Stimulated activated CD4-positive, alpha-beta T cell treated with anti-CD3 and anti-CD28 coated beads, Interleukin-1b, Interleukin-23, amount 100 ng/mL, for 48 hours (primary cell): ENCODE measurements at regions not wholly inside any gene's neighbourhood (a gene's known extent, or its start where the extent isn't known, plus 50 kb on each side); places are given as distances from the start of the nearest gene placed in this dataset.

ENCODE experiments used
- DNase-seq: peaks from one replicate; pipeline ENCODE4 v3.0.0-alpha.2; 2020

GRCh38 chr2:21544392-21544791 lies 420.6 kb downstream of the TDRD15 start:
- DNase-seq: no peak

DNA sequence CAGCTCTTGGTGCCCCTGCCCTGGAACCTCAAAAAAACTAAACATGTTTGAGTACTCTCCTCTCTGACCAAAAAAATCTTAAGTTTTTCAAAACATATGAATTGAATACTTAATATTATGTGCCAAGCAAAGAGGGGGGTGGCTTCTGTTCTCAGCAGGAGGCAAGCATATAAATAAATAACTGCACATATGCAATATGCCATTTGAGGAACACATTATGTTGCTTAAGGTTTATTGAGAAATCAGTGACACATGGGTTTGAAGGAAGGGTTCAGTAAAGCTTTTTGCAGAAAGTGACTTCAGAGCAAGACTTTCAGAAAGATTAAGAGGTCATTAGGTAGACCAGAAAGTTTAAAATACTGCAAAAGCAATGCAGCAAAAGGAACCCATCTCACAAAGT lies 429.2 kb downstream of the TDRD15 start:
- DNase-seq: no peak

DNA sequence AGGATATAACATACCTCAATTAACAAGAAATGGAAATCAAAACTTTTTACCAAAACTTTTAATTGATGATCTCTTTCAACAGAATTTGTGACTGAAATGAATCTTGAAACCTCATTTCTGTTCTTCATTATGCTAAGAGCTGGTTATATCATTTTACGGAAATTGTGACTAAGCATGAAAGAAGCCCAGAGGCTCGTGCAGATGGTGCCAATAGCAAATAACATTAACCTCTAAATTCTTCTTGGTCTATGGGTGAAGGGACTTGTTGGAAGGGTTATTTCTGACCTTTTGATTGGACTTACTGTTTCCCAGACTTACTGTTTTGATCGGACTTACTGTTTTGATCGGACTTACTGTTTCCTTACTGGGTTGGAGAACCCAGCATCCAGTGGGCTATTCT lies 435.6 kb downstream of the TDRD15 start:
- no peak for DNase-seq

- DNase-seq: no peak
These were observed 438.2 kb downstream of the TDRD15 start for GRCh38 chr2:21561965-21562364.

DNA sequence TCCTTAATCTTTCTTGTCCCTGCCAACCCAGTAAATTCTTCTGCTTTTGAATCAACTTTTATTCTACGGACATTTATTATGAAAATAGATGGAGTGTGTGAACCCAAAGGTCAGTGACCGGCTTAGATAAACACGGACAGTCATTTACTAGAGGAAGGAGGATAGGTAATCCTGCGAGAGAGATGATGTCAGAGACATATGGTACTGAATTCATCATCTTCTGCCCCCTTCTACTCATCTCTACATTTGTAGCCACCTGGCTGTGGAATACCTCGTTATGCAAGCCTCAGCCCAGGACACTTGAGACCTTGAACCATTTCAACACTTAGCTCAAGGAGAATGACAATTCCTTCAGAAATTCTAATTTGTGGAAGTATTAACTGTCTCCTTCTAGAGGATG lies 443.6 kb downstream of the TDRD15 start:
- no peak for DNase-seq

DNA sequence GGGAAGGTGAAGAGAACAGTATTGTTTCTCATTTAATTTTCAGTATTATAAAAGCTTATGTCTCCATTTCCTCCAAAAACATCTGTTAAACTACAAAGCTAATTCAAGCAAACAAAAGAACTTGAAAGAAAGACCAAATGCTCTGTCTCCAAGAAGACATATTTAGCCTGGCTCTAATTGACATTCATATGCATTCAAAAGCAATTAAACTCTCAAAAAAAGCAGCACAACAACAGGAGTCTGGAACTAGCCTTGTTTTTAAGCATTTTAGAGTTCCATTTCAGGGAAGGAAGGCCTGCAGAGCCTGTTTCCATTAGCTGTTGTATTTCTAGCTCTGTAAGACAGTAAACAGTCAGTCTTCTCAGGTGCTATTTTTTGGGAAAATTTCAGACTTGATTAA lies 447.9 kb downstream of the TDRD15 start:
- no peak for DNase-seq

- DNase-seq: no peak
These were observed 456.6 kb downstream of the TDRD15 start for GRCh38 chr2:21580391-21580790.

- DNase-seq: no peak
These were observed 462.1 kb downstream of the TDRD15 start for GRCh38 chr2:21585881-21586280.

DNA sequence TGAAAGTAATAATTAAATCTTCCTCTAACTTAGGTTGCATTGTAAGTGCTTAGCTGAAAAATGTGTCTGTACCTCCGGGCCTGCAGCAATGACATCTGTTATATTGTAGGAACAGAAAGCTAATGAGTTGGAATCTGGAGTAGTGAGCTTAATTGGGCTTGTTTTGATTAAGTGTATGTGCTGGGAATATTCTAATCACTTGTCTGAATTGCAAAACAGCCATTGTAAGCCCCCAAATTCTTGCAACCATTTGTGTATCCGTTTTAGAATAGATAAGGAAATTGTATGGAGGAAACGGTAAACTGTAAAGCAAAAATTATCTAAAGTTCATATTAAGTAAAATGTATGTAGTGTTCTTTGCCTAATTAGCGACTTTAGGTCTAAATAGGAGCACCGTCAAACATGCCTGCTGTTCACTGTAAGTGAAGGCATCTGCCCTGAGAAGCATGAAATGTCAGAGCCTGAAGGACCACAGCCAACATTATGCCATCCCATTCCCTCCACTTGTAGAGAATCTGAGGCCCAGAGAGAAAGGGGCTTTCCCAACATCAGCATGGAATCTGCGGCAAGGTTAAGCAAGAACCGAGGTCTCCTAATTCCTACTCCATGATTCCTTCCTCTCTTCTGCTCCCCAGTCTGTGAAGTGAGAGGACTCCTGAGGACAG lies 466.4 kb downstream of the TDRD15 start:
- no peak for DNase-seq

DNA sequence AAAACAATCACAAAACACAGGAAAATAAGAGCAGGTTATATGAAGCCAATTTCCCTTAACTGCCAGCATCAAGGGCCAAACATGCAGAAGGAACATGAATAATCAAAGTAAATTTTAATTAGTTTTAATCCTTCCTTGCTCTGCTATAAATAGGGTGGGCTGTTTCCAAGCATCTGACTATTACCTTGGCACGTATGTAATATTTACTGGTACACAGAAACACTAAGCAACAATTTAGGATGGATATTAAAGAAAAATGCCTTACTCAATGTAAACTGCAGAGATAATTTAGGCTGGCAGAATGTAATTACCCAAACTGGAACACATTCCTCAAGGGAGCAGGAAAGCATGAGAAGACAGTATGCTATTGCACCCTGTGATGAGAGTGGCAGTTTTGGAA lies 468.2 kb downstream of the TDRD15 start:
- DNase-seq: no peak

DNA sequence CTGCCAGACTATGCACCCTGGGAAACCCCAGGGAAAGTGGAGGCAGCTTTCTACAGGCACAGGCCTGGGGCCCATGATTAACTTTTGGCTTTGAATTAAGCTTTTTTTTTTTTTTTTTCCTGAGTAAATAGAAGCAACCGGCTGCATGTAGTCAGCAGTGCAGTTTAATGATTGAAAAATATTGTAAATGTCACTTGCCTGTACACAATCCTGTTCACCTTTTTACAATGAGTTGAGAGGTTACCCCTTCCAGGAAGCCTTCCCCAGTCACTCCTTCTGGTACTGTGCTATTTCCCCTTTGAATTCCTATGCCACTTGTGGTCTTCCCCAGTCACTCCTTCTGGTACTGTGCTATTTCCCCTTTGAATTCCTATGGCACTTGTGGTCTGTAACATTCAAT lies 475.6 kb downstream of the TDRD15 start:
- no peak for DNase-seq

- DNase-seq: no peak
These were observed 479.0 kb downstream of the TDRD15 start for GRCh38 chr2:21602789-21603188.

DNA sequence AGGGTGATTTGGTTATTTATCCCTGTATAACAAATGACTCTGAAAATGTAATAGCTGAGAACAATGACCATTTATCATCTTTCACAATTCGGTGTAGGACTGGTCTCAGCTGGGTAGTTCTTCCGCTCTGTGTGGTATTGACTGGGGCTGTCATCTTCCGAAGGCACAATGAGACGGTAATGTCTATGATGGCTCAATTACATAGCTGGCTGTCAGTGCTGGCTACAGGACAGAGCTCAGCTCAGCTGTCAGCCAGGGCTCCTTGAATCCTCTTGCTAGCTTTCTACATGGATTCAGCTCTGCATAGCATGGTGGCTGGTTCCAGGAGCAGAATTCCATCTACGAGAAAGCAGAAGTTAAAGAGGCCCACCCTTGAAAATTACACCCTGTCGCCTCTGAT lies 483.8 kb downstream of the TDRD15 start:
- DNase-seq: no peak

DNA sequence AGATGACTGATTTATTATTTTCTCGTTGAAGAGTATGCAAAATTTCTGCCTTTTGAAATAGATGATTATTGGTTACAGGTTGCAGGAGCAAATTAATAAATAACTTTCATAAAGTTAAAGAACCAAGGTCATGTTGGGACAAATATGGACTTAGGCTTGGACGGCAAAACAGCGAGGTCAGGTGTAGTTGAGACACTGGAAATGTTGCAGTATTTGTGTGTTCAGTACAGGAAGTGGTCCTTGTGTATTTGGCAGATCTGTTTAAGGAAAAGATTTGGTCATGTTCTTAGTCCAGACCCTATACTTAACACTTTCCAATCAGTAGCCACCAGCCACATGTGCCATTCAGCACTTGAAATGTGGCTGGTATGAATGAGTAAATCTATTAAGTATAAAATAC lies 486.5 kb downstream of the TDRD15 start:
- no peak for DNase-seq

GRCh38 chr2:21617885-21618434 lies 494.2 kb downstream of the TDRD15 start:
- no peak for DNase-seq

DNA sequence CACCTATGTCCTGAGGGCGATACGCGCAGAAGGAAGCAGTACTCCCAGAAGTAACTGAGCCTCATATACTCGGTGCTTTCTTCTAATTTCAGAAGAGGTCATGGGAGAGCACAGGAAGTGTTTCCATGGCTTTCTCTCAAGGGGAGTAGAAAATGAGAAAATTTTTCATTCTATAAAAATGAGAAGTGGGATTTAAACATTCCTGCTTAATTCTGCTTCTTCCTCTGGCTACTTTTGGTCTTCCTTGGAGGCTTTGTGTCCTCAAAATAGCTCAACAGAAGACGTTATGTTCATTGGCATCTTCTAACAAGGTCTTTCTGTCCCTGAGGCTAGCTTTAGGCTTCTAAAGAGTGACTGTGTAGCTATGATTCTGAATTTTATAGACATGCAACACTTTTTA lies 497.0 kb downstream of the TDRD15 start:
- DNase-seq: no peak

DNA sequence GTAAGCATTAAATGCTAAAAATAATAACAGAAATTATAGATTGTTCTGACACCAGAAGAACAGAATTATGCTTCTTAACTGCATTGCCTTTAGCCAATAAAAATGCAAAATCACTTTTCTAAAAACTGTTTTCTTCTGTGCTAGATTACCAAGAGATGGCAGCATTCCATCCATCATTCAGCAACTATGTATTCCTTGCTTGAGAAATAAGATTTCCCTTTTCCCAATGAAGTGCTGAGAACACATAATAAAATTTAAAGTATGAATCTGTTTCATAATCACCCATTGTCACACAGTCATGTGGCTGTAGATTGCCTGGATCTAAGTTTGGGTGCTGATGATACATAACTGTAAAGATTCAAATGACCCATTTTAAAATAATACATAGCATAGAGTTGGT lies 504.2 kb downstream of the TDRD15 start:
- no peak for DNase-seq

DNA sequence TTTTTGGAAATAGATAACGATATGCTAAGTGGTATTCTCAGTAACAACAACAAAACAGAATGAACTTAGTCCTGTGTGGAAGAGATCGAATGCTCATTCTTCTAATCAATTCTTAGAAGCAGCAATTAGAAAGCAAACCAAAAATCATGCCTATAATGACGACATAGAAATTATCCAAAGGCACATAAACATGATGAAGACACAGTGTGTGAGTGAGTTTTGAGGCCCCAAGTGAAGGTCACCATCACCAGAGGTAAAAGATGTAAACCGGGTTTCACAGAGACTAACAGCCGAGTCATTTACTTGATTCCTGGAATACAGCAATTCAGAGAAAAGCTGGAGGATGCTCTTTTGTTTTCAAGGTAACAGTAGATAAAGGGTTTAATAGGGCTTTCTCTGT lies 509.2 kb downstream of the TDRD15 start:
- no peak for DNase-seq

GRCh38 chr2:21633466-21633865 lies 509.7 kb downstream of the TDRD15 start:
- no peak for DNase-seq

- DNase-seq: no peak
These were observed 510.1 kb downstream of the TDRD15 start for GRCh38 chr2:21633911-21634310.

DNA sequence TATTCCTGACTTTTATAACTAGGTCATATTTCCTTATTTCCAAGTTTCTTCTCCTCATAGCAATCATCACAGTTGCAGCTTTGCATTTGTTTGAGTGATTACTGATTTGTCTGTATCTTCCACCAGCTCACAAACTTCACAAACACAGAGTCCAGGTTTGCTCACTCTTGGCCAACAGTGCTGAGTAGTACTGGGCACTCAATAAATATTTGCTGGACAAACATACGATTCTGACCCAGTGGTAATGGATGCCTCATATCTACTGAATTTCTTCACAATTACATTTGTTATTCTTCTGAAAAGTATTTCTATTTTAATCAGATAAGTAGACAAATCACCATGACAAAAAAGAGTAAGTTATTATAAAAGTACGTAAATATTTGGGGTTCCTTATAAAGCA lies 516.3 kb downstream of the TDRD15 start:
- DNase-seq: no peak

GRCh38 chr2:21642647-21643046 lies 518.9 kb downstream of the TDRD15 start:
- no peak for DNase-seq

DNA sequence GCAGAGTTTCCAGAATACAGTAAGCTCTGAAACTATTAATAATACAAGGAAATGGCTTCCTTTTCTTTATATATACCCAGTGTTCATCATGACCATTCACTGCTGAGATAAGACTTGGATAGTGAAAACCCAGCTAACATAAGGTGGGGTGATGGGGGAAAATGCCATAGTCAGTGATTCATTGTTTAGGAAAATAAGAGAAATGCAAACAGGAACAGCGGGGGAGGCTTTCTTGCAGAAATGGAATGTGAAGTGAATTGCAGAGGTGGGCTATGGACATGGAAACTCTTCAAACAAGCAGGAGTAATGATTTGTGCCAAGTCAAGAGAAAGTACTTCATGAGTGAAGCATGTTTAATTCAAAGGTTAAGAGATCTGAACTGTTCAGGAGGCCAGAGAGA lies 519.4 kb downstream of the TDRD15 start:
- DNase-seq: no peak

DNA sequence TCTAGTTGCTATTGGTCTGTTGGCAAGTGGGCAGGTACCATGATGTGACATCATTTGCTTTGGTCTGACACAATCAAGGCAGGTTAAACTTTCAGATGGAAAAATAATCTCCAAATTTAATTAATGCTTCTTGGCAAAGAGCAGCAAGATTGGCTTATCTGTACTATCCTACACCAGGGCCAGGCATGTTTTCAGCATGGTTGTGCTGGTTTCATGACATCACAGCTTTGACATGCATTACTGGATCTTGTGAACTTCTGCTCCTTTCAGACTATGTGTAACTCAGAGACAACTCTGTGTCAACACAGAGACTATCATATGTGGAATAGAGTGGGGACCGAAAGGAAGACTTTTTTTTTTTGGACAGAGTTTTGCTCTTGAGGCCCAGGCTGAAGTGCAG lies 520.5 kb downstream of the TDRD15 start:
- DNase-seq: no peak

- no peak for DNase-seq
These were observed 522.6 kb downstream of the TDRD15 start for GRCh38 chr2:21646345-21646744.
